ENCODE measurements at regions not wholly inside any gene's neighbourhood (a gene's known extent, or its start where the extent isn't known, plus 50 kb on each side); places are given as distances from the start of the nearest gene placed in this dataset.
"Not testable (repeated sequence)": the region's sequence is repeated elsewhere in the genome, so short reads cannot be mapped to it uniquely, and the experiment has no call there.

- TF ChIP-seq CTCF (IDR thresholded peaks at IDR 0.05) = no peak
Observed at GRCh38 chr3:170656284-170656683, 70.4 kb upstream of the SLC7A14 start.

GRCh38 chr3:170653801-170654200 is 67.9 kb upstream of the SLC7A14 start:
- Histone ChIP-seq H3K4me3 (no peak overlapping the region), H3K36me3 (no peaks in the 10 kb centered on the region), H3K4me1 (no peaks in the 10 kb centered on the region), H3K27ac (no peak overlapping the region), H3K9me3 (no peaks in the 10 kb centered on the region), H3K27me3 (no peaks in the 10 kb centered on the region)
- intact Hi-C loops (cut with DNase I) = no loop called here
- DNase-seq (peak in 1 of 4 donors; percentile 57), ATAC-seq (no peak)
- TF ChIP-seq CTCF (IDR thresholded peaks at IDR 0.05) = no peak

More at GRCh38 chr3:170656284-170656683, 70.4 kb upstream of the SLC7A14 start:
- no peaks in the 10 kb centered on the region for H3K4me1 ChIP-seq
- intact Hi-C loops (cut with DNase I) = no loop called here
- H3K27ac ChIP-seq = no peak overlapping the region
- H3K36me3 ChIP-seq = no peaks in the 10 kb centered on the region
- no peak overlapping the region for H3K4me3 ChIP-seq
- DNase-seq (no peak), ATAC-seq (no peak)
- H3K9me3 ChIP-seq = no peaks in the 10 kb centered on the region
- H3K27me3 ChIP-seq = no peaks in the 10 kb centered on the region

- Histone ChIP-seq H3K36me3 (no peaks in the 10 kb centered on the region), H3K4me3 (no peak overlapping the region), H3K27ac (no peak overlapping the region), H3K27me3 (no peaks in the 10 kb centered on the region), H3K4me1 (no peaks in the 10 kb centered on the region), H3K9me3 (no peaks in the 10 kb centered on the region)
- no peak for TF ChIP-seq CTCF (IDR thresholded peaks at IDR 0.05)
- intact Hi-C loops (cut with DNase I) = no loop called here
- DNase-seq (no peak), ATAC-seq (no peak)
Observed at GRCh38 chr3:170651260-170651845, 65.5 kb upstream of the SLC7A14 start.

GRCh38 chr3:170650557-170650956 is 64.7 kb upstream of the SLC7A14 start:
- ATAC-seq; intact Hi-C loops (cut with DNase I); H3K4me3 ChIP-seq; H3K27ac ChIP-seq; DNase-seq; H3K36me3 ChIP-seq; H3K27me3 ChIP-seq; H3K4me1 ChIP-seq; H3K9me3 ChIP-seq: not testable (repeated sequence)

GRCh38 chr3:170644711-170645110 is 58.8 kb upstream of the SLC7A14 start:
- Histone ChIP-seq H3K36me3 (no peaks in the 10 kb centered on the region), H3K4me1 (no peaks in the 10 kb centered on the region), H3K27me3 (no peaks in the 10 kb centered on the region), H3K9me3 (no peaks in the 10 kb centered on the region), H3K27ac (no peak overlapping the region), H3K4me3 (no peak overlapping the region)
- ATAC-seq (no peak), DNase-seq (no peak)
- TF ChIP-seq CTCF (IDR thresholded peaks at IDR 0.05) = no peak
- intact Hi-C loops (cut with DNase I) = no loop called here

- ATAC-seq (no peak), DNase-seq (no peak)
- Histone ChIP-seq H3K27ac (no peak overlapping the region), H3K4me3 (no peak overlapping the region), H3K27me3 (no peaks in the 10 kb centered on the region), H3K4me1 (no peaks in the 10 kb centered on the region), H3K9me3 (no peaks in the 10 kb centered on the region), H3K36me3 (no peaks in the 10 kb centered on the region)
- intact Hi-C loops (cut with DNase I) = no loop called here
- TF ChIP-seq CTCF (IDR thresholded peaks at IDR 0.05) = no peak
Observed at GRCh38 chr3:170643831-170644230, 58.0 kb upstream of the SLC7A14 start.

Data from left lung (tissue), 4 donors.